ENCODE measurements at regions not wholly inside any gene's neighbourhood (a gene's known extent, or its start where the extent isn't known, plus 50 kb on each side); places are given as distances from the start of the nearest gene placed in this dataset.
"Not testable (repeated sequence)": the region's sequence is repeated elsewhere in the genome, so short reads cannot be mapped to it uniquely, and the experiment has no call there.

DNA sequence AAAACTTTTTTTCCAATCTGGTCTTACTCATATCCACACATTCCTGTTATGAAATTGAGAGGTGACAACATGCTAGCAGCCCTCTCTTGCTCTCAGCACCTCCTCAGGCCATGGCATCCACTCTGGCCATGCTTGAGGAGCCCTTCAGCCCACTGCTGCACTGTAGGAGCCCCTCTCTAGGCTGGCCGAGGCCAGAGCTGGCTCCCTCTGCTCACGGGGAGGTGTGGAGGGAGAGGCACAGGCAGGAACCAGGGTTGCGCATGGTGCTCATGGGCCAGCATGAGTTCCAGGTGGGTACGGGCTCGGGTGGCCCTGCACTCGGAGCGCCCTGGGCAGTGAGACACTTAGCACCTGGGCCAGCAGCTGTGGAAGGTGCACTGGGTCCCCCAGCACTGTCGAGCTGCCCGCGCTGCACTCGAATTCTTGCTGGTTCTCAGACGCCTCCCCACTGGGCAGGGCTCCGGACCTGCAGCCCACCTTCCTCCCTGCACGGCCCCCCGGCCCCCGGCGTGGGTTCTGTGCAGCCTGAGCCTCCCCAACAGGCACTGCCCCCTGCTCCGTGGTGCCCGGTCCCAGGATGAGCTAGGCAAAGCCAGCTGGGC lies 1669.6 kb upstream of the CELF4 start:
- H3K27me3 ChIP-seq (ENCODE audit: control insufficient read depth, insufficient read depth, low read length), result no peaks in the 10 kb centered on the region
- H3K36me3 ChIP-seq (ENCODE audit: control insufficient read depth, insufficient read depth, low read length), result no peaks in the 10 kb centered on the region
- DNase-seq (ENCODE audit: low read depth) (no peak), FAIRE-seq (no peak)
- TF ChIP-seq, protein P1, sequence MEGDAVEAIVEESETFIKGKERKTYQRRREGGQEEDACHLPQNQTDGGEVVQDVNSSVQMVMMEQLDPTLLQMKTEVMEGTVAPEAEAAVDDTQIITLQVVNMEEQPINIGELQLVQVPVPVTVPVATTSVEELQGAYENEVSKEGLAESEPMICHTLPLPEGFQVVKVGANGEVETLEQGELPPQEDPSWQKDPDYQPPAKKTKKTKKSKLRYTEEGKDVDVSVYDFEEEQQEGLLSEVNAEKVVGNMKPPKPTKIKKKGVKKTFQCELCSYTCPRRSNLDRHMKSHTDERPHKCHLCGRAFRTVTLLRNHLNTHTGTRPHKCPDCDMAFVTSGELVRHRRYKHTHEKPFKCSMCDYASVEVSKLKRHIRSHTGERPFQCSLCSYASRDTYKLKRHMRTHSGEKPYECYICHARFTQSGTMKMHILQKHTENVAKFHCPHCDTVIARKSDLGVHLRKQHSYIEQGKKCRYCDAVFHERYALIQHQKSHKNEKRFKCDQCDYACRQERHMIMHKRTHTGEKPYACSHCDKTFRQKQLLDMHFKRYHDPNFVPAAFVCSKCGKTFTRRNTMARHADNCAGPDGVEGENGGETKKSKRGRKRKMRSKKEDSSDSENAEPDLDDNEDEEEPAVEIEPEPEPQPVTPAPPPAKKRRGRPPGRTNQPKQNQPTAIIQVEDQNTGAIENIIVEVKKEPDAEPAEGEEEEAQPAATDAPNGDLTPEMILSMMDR (IDR thresholded peaks at IDR 0.05; ENCODE audit: insufficient read depth, low read length, severe bottlenecking), result no peak
- H3K4me3 ChIP-seq (ENCODE audit: low read depth, low read length), result no peak overlapping the region

- no peaks in the 10 kb centered on the region for H3K36me3 ChIP-seq (ENCODE audit: control insufficient read depth, insufficient read depth, low read length)
- no peaks in the 10 kb centered on the region for H3K27me3 ChIP-seq (ENCODE audit: control insufficient read depth, insufficient read depth, low read length)
- no peak for FAIRE-seq
- H3K4me3 ChIP-seq (ENCODE audit: low read depth, low read length), result no peak overlapping the region
- no peak for DNase-seq (ENCODE audit: low read depth)
- TF ChIP-seq, protein P1 (IDR thresholded peaks at IDR 0.05; ENCODE audit: insufficient read depth, low read length, severe bottlenecking), result no peak
Measured at GRCh38 chr18:39232937-39233336, 1667.3 kb upstream of the CELF4 start.

DNA sequence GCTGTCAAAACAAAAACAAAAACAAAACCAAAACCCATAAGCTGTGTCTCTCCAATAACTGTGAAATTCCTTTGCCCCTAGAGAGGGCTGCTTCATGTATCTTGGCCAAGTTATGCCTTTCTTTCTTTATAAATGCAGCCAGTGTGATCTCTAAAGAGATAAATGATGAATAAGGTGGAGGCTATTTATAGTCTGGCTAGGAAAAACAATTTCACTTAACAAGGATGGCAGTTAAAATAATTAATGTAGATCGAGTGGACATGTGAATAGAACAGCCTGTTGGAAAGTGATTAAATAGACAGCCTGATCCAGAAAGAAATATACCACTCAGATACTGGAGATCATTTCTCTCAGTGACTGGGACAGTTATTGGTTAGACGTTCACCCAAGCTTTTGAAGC lies 1666.9 kb upstream of the CELF4 start:
- no peak overlapping the region for H3K4me3 ChIP-seq (ENCODE audit: low read depth, low read length)
- FAIRE-seq (no peak), DNase-seq (ENCODE audit: low read depth) (no peak)
- TF ChIP-seq, protein P1 (IDR thresholded peaks at IDR 0.05; ENCODE audit: insufficient read depth, low read length, severe bottlenecking), result no peak
- H3K36me3 ChIP-seq (ENCODE audit: control insufficient read depth, insufficient read depth, low read length), result no peaks in the 10 kb centered on the region
- H3K27me3 ChIP-seq (ENCODE audit: control insufficient read depth, insufficient read depth, low read length), result no peaks in the 10 kb centered on the region

- Histone ChIP-seq H3K36me3 (ENCODE audit: control insufficient read depth, insufficient read depth, low read length) (no peaks in the 10 kb centered on the region), H3K4me3 (ENCODE audit: low read depth, low read length) (no peak overlapping the region), H3K27me3 (ENCODE audit: control insufficient read depth, insufficient read depth, low read length) (no peaks in the 10 kb centered on the region)
- no peak for FAIRE-seq
- no peak for DNase-seq (ENCODE audit: low read depth)
- TF ChIP-seq, protein P1 (IDR thresholded peaks at IDR 0.05; ENCODE audit: insufficient read depth, low read length, severe bottlenecking), result no peak
Measured at GRCh38 chr18:39230086-39230803, 1664.6 kb upstream of the CELF4 start.

GRCh38 chr18:39227769-39228168 lies 1662.2 kb upstream of the CELF4 start:
- not testable (repeated sequence) for FAIRE-seq

DNA sequence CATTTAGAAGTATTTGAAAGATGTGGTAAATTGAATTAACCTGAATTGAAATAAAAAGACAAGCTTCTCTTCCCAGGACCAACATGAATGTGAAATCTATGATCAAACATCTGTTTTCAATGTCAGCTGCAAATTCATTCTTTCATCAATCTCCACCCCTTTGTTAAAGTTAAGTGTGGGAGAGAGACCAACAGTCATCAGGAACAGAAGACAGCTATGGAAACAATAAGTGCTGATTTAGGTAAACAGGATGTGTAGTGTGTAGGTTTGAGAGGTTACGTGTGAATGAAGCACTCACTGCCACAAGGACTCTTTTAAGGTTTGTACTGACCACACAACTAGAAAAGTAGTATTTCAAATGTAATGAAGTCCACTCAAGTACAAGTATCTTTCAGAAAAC lies 1659.8 kb upstream of the CELF4 start:
- H3K27me3 ChIP-seq (ENCODE audit: control insufficient read depth, insufficient read depth, low read length), result no peaks in the 10 kb centered on the region
- H3K4me3 ChIP-seq (ENCODE audit: low read depth, low read length), result no peak overlapping the region
- H3K36me3 ChIP-seq (ENCODE audit: control insufficient read depth, insufficient read depth, low read length), result no peaks in the 10 kb centered on the region
- DNase-seq (ENCODE audit: low read depth) (no peak), FAIRE-seq (no peak)
- TF ChIP-seq, protein P1 (IDR thresholded peaks at IDR 0.05; ENCODE audit: insufficient read depth, low read length, severe bottlenecking), result no peak

More at GRCh38 chr18:39227769-39228168, 1662.2 kb upstream of the CELF4 start:
- H3K27me3 ChIP-seq (ENCODE audit: control insufficient read depth, insufficient read depth, low read length); DNase-seq (ENCODE audit: low read depth); H3K36me3 ChIP-seq (ENCODE audit: control insufficient read depth, insufficient read depth, low read length); H3K4me3 ChIP-seq (ENCODE audit: low read depth, low read length): not testable (repeated sequence)

Data from bronchial epithelial cell (primary cell).